Natural killer cell treated with Interleukin-12 subunit alpha and Interleukin-12 subunit beta and Interleukin-15 and Interleukin-18, amount 100 ng/mL, for 72 hours (primary cell): ENCODE measurements at regions not wholly inside any gene's neighbourhood (a gene's known extent, or its start where the extent isn't known, plus 50 kb on each side); places are given as distances from the start of the nearest gene placed in this dataset.
A peak's percentile ranks its signal among the peaks of the same experiment; 100 is the strongest.

Source experiments
- ATAC-seq, 2 donors: fragments of 150-1000 bp; cut with Tn5 transposase in 1 of 2; sonication (Bioruptor Pico), chemical (Tn5 transposase) in 1 of 2; 2 replicates each; pipeline ENCODE4 v1.10.0; 2021
- DNase-seq: peaks from one replicate; pipeline ENCODE4 v3.0.0; 2022; ENCODE audit warnings: low spot score
- H3K27ac Mint-ChIP-seq, 2 donors: 1 replicate in 1 of 2; 2 replicates in 1 of 2; pipeline ENCODE4 v1.8.0; 2022; ENCODE audit warnings: mixed read lengths in 2 of 2, mild to moderate bottlenecking in 1 of 2, moderate library complexity in 1 of 2
- H3K27me3 Mint-ChIP-seq, 2 donors: 1 replicate in 1 of 2; 2 replicates in 1 of 2; pipeline ENCODE4 v1.8.0; 2022; ENCODE audit warnings: mixed read lengths in 2 of 2
- H3K36me3 Mint-ChIP-seq: one replicate; pipeline ENCODE4 v1.8.0; 2022; ENCODE audit warnings: mixed read lengths
- H3K4me1 Mint-ChIP-seq, 2 donors: 1 replicate in 1 of 2; 2 replicates in 1 of 2; pipeline ENCODE4 v1.8.0; 2022; ENCODE audit warnings: low read depth in 2 of 2, mixed read lengths in 2 of 2, mild to moderate bottlenecking in 1 of 2
- H3K4me3 Mint-ChIP-seq: one replicate; pipeline ENCODE4 v1.8.0; 2022; ENCODE audit warnings: mixed read lengths
- H3K9me3 Mint-ChIP-seq: 2 replicates; pipeline ENCODE4 v1.8.0; 2022; ENCODE audit warnings: mixed read lengths

GRCh38 chr10:119996944-119997343 is 104.4 kb downstream of the SEC23IP start:
- no peak for ATAC-seq
- Mint-ChIP-seq H3K27me3 (peaks cover 24 to 71% of the 10 kb centered on the region in 2 donors), H3K9me3 (peaks cover 8% of the 10 kb centered on the region), H3K4me1 (no peaks in the 10 kb centered on the region), H3K36me3 (peaks cover 19% of the 10 kb centered on the region), H3K27ac (no peak overlapping the region), H3K4me3 (no peak overlapping the region)
- no peak for DNase-seq

- peaks cover 24 to 66% of the 10 kb centered on the region in 2 donors for H3K27me3 Mint-ChIP-seq
Measured at GRCh38 chr10:119997429-119997828, 104.9 kb downstream of the SEC23IP start.

GRCh38 chr10:120002785-120003184 is 110.3 kb downstream of the SEC23IP start:
- Mint-ChIP-seq H3K36me3 (no peaks in the 10 kb centered on the region), H3K4me3 (no peak overlapping the region), H3K27me3 (peaks cover 23 to 48% of the 10 kb centered on the region in 2 donors), H3K9me3 (no peaks in the 10 kb centered on the region), H3K27ac (no peak overlapping the region), H3K4me1 (no peaks in the 10 kb centered on the region)
- ATAC-seq (no peak), DNase-seq (no peak)

More at GRCh38 chr10:119997429-119997828, 104.9 kb downstream of the SEC23IP start:
- Mint-ChIP-seq H3K27ac (no peak overlapping the region), H3K4me1 (no peaks in the 10 kb centered on the region), H3K4me3 (no peak overlapping the region), H3K36me3 (peaks cover 19% of the 10 kb centered on the region), H3K9me3 (peaks cover 8% of the 10 kb centered on the region)
- DNase-seq (no peak), ATAC-seq (no peak)

- no peaks in the 10 kb centered on the region for H3K36me3 Mint-ChIP-seq
- H3K4me3 Mint-ChIP-seq, result no peak overlapping the region
- DNase-seq (no peak), ATAC-seq (no peak)
- H3K9me3 Mint-ChIP-seq, result no peaks in the 10 kb centered on the region
- no peak overlapping the region for H3K27ac Mint-ChIP-seq
- H3K4me1 Mint-ChIP-seq, result no peaks in the 10 kb centered on the region
- peaks cover 24 to 35% of the 10 kb centered on the region in 2 donors for H3K27me3 Mint-ChIP-seq
Measured at GRCh38 chr10:120005207-120006201, 113.0 kb downstream of the SEC23IP start.

GRCh38 chr10:120007261-120007660 is 114.7 kb downstream of the SEC23IP start:
- Mint-ChIP-seq H3K27me3 (peaks cover 37 to 40% of the 10 kb centered on the region in 2 donors), H3K4me3 (no peak overlapping the region), H3K27ac (no peak overlapping the region), H3K36me3 (no peaks in the 10 kb centered on the region), H3K9me3 (no peaks in the 10 kb centered on the region), H3K4me1 (no peaks in the 10 kb centered on the region)
- ATAC-seq (no peak), DNase-seq (no peak)

GRCh38 chr10:120011359-120012130 is 119.0 kb downstream of the SEC23IP start:
- ATAC-seq (peak; percentile 38), DNase-seq (no peak)
- peaks cover 33 to 44% of the 10 kb centered on the region in 2 donors for H3K27me3 Mint-ChIP-seq
- H3K27ac Mint-ChIP-seq, result no peak overlapping the region
- H3K4me1 Mint-ChIP-seq, result no peaks in the 10 kb centered on the region
- no peak overlapping the region for H3K4me3 Mint-ChIP-seq
- H3K9me3 Mint-ChIP-seq, result no peaks in the 10 kb centered on the region
- H3K36me3 Mint-ChIP-seq, result no peaks in the 10 kb centered on the region

GRCh38 chr10:120012131-120012400 is 119.5 kb downstream of the SEC23IP start:
- no peak for DNase-seq
- H3K4me1 Mint-ChIP-seq, result no peaks in the 10 kb centered on the region
- H3K9me3 Mint-ChIP-seq, result no peaks in the 10 kb centered on the region
- ATAC-seq, result no peak
- no peaks in the 10 kb centered on the region for H3K36me3 Mint-ChIP-seq
- no peak overlapping the region for H3K27ac Mint-ChIP-seq
- peaks cover 33 to 49% of the 10 kb centered on the region in 2 donors for H3K27me3 Mint-ChIP-seq
- no peak overlapping the region for H3K4me3 Mint-ChIP-seq

- Mint-ChIP-seq H3K9me3 (no peaks in the 10 kb centered on the region), H3K27me3 (peaks cover 33 to 49% of the 10 kb centered on the region in 2 donors), H3K4me1 (no peaks in the 10 kb centered on the region), H3K4me3 (no peak overlapping the region), H3K27ac (no peak overlapping the region), H3K36me3 (no peaks in the 10 kb centered on the region)
- ATAC-seq (no peak), DNase-seq (no peak)
Measured at GRCh38 chr10:120012566-120012965, 120.0 kb downstream of the SEC23IP start.

- H3K27me3 Mint-ChIP-seq, result peaks cover 33 to 61% of the 10 kb centered on the region in 2 donors
- H3K4me3 Mint-ChIP-seq, result no peak overlapping the region
- no peaks in the 10 kb centered on the region for H3K36me3 Mint-ChIP-seq
- H3K27ac Mint-ChIP-seq, result no peak overlapping the region
- no peaks in the 10 kb centered on the region for H3K4me1 Mint-ChIP-seq
- H3K9me3 Mint-ChIP-seq, result no peaks in the 10 kb centered on the region
- ATAC-seq, result no peak
- DNase-seq, result no peak
Measured at GRCh38 chr10:120014031-120014430, 121.5 kb downstream of the SEC23IP start.

GRCh38 chr10:120015064-120015463 is 122.5 kb downstream of the SEC23IP start:
- Mint-ChIP-seq H3K27ac (no peak overlapping the region), H3K27me3 (peaks cover 31 to 62% of the 10 kb centered on the region in 2 donors), H3K4me1 (no peaks in the 10 kb centered on the region), H3K9me3 (no peaks in the 10 kb centered on the region), H3K36me3 (no peaks in the 10 kb centered on the region), H3K4me3 (no peak overlapping the region)
- DNase-seq (no peak), ATAC-seq (no peak)

- H3K36me3 Mint-ChIP-seq, result no peaks in the 10 kb centered on the region
- H3K9me3 Mint-ChIP-seq, result no peaks in the 10 kb centered on the region
- H3K27ac Mint-ChIP-seq, result no peak overlapping the region
- ATAC-seq (no peak), DNase-seq (no peak)
- peaks cover 0 to 3% of the 10 kb centered on the region in 2 donors for H3K4me1 Mint-ChIP-seq
- H3K27me3 Mint-ChIP-seq, result peaks cover 26 to 77% of the 10 kb centered on the region in 2 donors
- H3K4me3 Mint-ChIP-seq, result no peak overlapping the region
Measured at GRCh38 chr10:120016906-120017305, 124.4 kb downstream of the SEC23IP start.

GRCh38 chr10:120017733-120018417 is 125.3 kb downstream of the SEC23IP start:
- Mint-ChIP-seq H3K4me1 (peaks cover 0 to 3% of the 10 kb centered on the region in 2 donors), H3K27ac (no peak overlapping the region), H3K36me3 (no peaks in the 10 kb centered on the region), H3K27me3 (peaks cover 21 to 75% of the 10 kb centered on the region in 2 donors), H3K4me3 (no peak overlapping the region), H3K9me3 (no peaks in the 10 kb centered on the region)
- no peak for DNase-seq
- ATAC-seq, result no peak

GRCh38 chr10:120018695-120019094 is 126.2 kb downstream of the SEC23IP start:
- Mint-ChIP-seq H3K27ac (no peak overlapping the region), H3K9me3 (no peaks in the 10 kb centered on the region), H3K4me1 (peaks cover 0 to 3% of the 10 kb centered on the region in 2 donors), H3K4me3 (no peak overlapping the region), H3K36me3 (no peaks in the 10 kb centered on the region), H3K27me3 (peaks cover 26 to 74% of the 10 kb centered on the region in 2 donors)
- ATAC-seq (no peak), DNase-seq (no peak)
